ENCODE measurements at regions not wholly inside any gene's neighbourhood (a gene's known extent, or its start where the extent isn't known, plus 50 kb on each side); places are given as distances from the start of the nearest gene placed in this dataset.

DNA sequence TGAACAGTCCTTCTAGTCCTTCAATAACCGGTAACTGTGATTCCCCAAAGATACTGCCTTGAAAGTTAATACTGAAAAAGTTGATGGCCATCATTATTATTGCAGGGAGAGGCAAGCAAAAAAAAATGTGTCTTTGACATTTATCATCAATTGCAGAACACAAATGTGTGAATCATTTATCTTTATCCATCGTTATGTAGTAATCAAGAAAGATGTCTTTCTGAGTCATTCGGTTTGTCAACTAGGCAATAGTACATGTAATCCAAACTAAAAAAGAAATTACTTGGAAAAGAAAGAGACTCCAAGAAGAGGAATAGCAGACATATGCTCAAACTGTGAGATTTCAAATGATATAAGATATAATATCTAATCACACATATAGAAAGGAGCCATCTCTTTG, 473.0 kb downstream of the CETN3 start:
- DNase-seq (ENCODE audit: low read depth in 1 of 2, low spot score in 1 of 2), result no peak
- H3K27ac ChIP-seq (replicated peaks), result no peak overlapping the region
- H3K4me3 ChIP-seq (replicated peaks; ENCODE audit: insufficient read depth, low read length), result no peak overlapping the region
- TF ChIP-seq SPI1 (IDR thresholded peaks at IDR 0.05; ENCODE audit: borderline replicate concordance, low read depth) (no peak), GABPA (IDR thresholded peaks at IDR 0.05; ENCODE audit: low read depth) (no peak), POLR2AphosphoS5 (IDR thresholded peaks at IDR 0.05; ENCODE audit: low read depth) (no peak)
- TF ChIP-seq, protein P1, sequence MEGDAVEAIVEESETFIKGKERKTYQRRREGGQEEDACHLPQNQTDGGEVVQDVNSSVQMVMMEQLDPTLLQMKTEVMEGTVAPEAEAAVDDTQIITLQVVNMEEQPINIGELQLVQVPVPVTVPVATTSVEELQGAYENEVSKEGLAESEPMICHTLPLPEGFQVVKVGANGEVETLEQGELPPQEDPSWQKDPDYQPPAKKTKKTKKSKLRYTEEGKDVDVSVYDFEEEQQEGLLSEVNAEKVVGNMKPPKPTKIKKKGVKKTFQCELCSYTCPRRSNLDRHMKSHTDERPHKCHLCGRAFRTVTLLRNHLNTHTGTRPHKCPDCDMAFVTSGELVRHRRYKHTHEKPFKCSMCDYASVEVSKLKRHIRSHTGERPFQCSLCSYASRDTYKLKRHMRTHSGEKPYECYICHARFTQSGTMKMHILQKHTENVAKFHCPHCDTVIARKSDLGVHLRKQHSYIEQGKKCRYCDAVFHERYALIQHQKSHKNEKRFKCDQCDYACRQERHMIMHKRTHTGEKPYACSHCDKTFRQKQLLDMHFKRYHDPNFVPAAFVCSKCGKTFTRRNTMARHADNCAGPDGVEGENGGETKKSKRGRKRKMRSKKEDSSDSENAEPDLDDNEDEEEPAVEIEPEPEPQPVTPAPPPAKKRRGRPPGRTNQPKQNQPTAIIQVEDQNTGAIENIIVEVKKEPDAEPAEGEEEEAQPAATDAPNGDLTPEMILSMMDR (IDR thresholded peaks at IDR 0.05; ENCODE audit: insufficient read depth, low read length), result no peak
- TF ChIP-seq, protein P2, sequence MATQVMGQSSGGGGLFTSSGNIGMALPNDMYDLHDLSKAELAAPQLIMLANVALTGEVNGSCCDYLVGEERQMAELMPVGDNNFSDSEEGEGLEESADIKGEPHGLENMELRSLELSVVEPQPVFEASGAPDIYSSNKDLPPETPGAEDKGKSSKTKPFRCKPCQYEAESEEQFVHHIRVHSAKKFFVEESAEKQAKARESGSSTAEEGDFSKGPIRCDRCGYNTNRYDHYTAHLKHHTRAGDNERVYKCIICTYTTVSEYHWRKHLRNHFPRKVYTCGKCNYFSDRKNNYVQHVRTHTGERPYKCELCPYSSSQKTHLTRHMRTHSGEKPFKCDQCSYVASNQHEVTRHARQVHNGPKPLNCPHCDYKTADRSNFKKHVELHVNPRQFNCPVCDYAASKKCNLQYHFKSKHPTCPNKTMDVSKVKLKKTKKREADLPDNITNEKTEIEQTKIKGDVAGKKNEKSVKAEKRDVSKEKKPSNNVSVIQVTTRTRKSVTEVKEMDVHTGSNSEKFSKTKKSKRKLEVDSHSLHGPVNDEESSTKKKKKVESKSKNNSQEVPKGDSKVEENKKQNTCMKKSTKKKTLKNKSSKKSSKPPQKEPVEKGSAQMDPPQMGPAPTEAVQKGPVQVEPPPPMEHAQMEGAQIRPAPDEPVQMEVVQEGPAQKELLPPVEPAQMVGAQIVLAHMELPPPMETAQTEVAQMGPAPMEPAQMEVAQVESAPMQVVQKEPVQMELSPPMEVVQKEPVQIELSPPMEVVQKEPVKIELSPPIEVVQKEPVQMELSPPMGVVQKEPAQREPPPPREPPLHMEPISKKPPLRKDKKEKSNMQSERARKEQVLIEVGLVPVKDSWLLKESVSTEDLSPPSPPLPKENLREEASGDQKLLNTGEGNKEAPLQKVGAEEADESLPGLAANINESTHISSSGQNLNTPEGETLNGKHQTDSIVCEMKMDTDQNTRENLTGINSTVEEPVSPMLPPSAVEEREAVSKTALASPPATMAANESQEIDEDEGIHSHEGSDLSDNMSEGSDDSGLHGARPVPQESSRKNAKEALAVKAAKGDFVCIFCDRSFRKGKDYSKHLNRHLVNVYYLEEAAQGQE (IDR thresholded peaks at IDR 0.05; ENCODE audit: insufficient replicate concordance, low read depth), result no peak
- H3K27me3 ChIP-seq (ENCODE audit: insufficient read depth, poor library complexity, severe bottlenecking), result no peaks in the 10 kb centered on the region

DNA sequence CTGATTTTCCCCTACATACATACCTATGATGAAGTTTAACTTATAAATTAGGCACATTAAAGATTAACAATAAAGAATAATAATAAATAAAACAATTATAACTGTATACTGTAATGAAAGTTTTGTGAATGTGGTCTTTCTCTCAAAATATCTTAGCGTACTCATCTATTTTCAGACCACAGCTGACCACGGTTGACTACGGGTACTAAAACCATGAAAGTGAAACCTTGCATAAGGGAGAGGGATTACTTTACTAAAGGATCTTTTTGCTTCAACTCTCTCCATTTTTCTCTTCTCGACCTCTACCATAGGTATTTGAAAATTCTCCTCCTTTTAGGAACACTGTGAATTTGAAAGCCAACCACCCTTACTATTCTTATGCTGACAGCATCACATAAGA, 475.5 kb downstream of the CETN3 start:
- TF ChIP-seq, protein P1 (IDR thresholded peaks at IDR 0.05; ENCODE audit: insufficient read depth, low read length), result no peak
- TF ChIP-seq GABPA (IDR thresholded peaks at IDR 0.05; ENCODE audit: low read depth) (no peak), POLR2AphosphoS5 (IDR thresholded peaks at IDR 0.05; ENCODE audit: low read depth) (no peak), SPI1 (IDR thresholded peaks at IDR 0.05; ENCODE audit: borderline replicate concordance, low read depth) (no peak)
- TF ChIP-seq, protein P2 (IDR thresholded peaks at IDR 0.05; ENCODE audit: insufficient replicate concordance, low read depth), result no peak
- no peaks in the 10 kb centered on the region for H3K27me3 ChIP-seq (ENCODE audit: insufficient read depth, poor library complexity, severe bottlenecking)
- no peak overlapping the region for H3K27ac ChIP-seq (replicated peaks)
- no peak for DNase-seq (ENCODE audit: low read depth in 1 of 2, low spot score in 1 of 2)
- no peak overlapping the region for H3K4me3 ChIP-seq (replicated peaks; ENCODE audit: insufficient read depth, low read length)

DNA sequence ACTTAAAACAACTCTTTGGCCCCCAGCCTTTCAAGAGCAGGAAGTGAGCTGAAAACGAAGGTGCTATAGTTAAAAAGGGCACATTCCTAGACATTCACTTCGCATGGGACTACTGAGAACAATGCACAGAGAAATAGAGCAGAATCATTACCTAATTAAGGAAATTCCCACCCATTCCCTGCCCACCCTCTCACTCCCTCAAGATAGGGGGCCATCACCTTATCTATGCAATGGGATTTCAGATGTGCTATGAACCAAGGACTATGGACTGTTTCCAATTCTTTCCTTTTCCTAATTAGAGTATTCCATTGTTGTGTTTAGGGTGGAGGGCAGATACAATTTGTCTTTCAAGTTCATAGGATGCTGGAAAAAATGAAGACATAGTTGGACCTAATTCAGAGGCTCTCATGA, 476.8 kb downstream of the CETN3 start:
- DNase-seq (ENCODE audit: low read depth in 1 of 2, low spot score in 1 of 2), result no peak
- TF ChIP-seq, protein P2 (IDR thresholded peaks at IDR 0.05; ENCODE audit: insufficient replicate concordance, low read depth), result no peak
- Histone ChIP-seq H3K27ac (replicated peaks) (no peak overlapping the region), H3K4me3 (replicated peaks; ENCODE audit: insufficient read depth, low read length) (no peak overlapping the region), H3K27me3 (ENCODE audit: insufficient read depth, poor library complexity, severe bottlenecking) (no peaks in the 10 kb centered on the region)
